ENCODE measurements at regions not wholly inside any gene's neighbourhood (a gene's known extent, or its start where the extent isn't known, plus 50 kb on each side); places are given as distances from the start of the nearest gene placed in this dataset.

DNA sequence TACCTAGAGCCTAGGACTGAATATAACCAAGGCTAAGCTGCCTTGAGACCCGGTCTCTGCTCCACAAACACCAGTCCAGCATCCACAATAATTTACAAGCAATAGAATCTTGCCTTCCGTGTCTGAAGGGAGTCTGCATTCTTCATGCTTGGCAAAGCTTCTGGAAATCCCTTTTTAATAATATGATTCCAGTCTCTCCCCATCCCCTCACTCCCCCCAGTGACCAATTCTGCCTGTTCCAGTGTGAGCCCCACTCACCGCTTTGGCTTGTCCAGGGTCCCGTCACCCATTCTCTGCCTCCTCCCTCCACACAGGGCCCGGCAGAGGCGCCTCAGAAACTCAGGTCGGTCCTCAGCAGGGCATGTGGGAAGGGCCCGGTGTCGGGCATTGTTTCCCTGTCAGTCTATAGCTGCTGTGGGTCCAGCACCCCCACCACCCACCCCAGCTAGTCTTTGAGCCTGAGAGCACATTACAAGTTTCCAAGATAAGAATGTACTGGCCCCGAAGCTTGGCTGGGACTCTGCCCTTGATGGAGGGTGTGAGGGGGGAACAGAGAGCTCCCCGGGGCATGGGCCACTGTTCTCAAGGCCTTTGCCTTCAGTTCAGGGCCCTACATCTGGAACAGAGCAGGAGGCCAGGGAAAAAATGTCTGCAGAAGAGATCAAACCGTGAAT, 129.7 kb upstream of the MYCN start:
- H3K79me2 ChIP-seq = no peaks in the 10 kb centered on the region
- no peak overlapping the region for H3K4me2 ChIP-seq (ENCODE audit: low read length)
- no peaks in the 10 kb centered on the region for H3K9me3 ChIP-seq (ENCODE audit: control insufficient read depth, low read length)
- H3K4me3 ChIP-seq (ENCODE audit: low read depth, low read length) = no peak overlapping the region
- no peak overlapping the region for H3K27ac ChIP-seq
- H3K9ac ChIP-seq = no peak overlapping the region
- H3K27me3 ChIP-seq (ENCODE audit: control insufficient read depth, insufficient read depth, low read length) = no peaks in the 10 kb centered on the region
- no peaks in the 10 kb centered on the region for H3K36me3 ChIP-seq (ENCODE audit: control insufficient read depth, insufficient read depth, low read length)
- TF ChIP-seq, protein P1, sequence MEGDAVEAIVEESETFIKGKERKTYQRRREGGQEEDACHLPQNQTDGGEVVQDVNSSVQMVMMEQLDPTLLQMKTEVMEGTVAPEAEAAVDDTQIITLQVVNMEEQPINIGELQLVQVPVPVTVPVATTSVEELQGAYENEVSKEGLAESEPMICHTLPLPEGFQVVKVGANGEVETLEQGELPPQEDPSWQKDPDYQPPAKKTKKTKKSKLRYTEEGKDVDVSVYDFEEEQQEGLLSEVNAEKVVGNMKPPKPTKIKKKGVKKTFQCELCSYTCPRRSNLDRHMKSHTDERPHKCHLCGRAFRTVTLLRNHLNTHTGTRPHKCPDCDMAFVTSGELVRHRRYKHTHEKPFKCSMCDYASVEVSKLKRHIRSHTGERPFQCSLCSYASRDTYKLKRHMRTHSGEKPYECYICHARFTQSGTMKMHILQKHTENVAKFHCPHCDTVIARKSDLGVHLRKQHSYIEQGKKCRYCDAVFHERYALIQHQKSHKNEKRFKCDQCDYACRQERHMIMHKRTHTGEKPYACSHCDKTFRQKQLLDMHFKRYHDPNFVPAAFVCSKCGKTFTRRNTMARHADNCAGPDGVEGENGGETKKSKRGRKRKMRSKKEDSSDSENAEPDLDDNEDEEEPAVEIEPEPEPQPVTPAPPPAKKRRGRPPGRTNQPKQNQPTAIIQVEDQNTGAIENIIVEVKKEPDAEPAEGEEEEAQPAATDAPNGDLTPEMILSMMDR (IDR thresholded peaks at IDR 0.05) = no peak
- no peak overlapping the region for H2AFZ ChIP-seq
- peaks cover 7% of the 10 kb centered on the region for H3K4me1 ChIP-seq

DNA sequence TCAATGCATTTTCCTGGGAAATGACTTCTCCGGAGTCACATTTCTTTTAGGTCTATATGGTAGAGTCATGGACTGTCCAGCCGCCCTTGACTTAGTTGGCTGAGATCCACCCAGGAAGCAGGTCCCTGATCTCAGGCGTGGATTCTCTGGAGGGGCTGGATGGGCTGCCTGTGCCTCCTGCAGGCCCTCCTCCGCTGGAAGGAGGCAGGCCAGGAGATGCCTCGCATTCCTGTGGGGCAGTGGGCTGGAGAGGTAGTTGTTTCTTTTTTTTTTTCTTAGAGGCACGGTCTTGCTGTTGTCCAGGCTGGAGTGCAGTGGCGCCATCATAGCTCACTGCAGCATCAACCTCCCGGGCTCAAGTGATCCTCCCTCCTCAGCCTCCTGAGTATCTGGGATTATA, 129.0 kb upstream of the MYCN start:
- Histone ChIP-seq H3K79me2 (no peaks in the 10 kb centered on the region), H3K9me3 (ENCODE audit: control insufficient read depth, low read length) (no peaks in the 10 kb centered on the region), H3K4me3 (ENCODE audit: low read depth, low read length) (no peak overlapping the region), H3K4me2 (ENCODE audit: low read length) (no peak overlapping the region), H3K36me3 (ENCODE audit: control insufficient read depth, insufficient read depth, low read length) (no peaks in the 10 kb centered on the region), H3K27ac (no peak overlapping the region), H3K27me3 (ENCODE audit: control insufficient read depth, insufficient read depth, low read length) (no peaks in the 10 kb centered on the region), H3K4me1 (peaks cover 7% of the 10 kb centered on the region), H3K9ac (no peak overlapping the region), H2AFZ (no peak overlapping the region)
- TF ChIP-seq, protein P1 (IDR thresholded peaks at IDR 0.05) = no peak

DNA sequence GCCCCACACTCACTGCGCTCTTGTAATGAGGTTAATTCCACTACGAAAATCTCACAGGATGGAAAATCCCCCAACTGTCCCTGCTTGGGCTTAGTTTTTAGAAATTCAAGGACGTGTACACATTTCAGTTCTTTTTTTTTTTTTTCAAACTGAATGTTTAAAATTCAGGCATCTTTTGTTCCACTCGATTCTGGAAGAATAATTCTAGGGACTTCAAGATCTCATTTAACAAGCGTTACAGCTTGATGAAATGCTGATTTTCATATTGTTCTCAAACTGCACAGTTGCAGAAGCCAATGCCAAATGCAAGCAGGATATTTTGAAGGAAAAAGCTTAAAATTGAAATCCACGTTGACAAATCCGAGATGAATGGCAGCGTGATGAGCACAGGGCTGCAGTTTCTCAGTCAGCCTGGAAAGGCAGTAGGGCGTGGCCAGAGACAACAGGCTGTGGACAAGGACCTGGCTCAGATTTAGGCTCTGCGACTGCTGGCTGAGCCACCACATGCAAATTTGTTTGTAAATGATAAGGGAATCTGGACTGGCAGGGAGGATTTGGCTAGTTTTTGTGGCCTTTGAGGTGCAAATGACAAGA, 128.1 kb upstream of the MYCN start:
- no peak overlapping the region for H3K4me2 ChIP-seq (ENCODE audit: low read length)
- no peak overlapping the region for H3K9ac ChIP-seq
- H3K27ac ChIP-seq = no peak overlapping the region
- H2AFZ ChIP-seq = no peak overlapping the region
- TF ChIP-seq, protein P1 (IDR thresholded peaks at IDR 0.05) = no peak
- no peaks in the 10 kb centered on the region for H3K9me3 ChIP-seq (ENCODE audit: control insufficient read depth, low read length)
- no peaks in the 10 kb centered on the region for H3K36me3 ChIP-seq (ENCODE audit: control insufficient read depth, insufficient read depth, low read length)
- no peaks in the 10 kb centered on the region for H3K79me2 ChIP-seq
- H3K4me3 ChIP-seq (ENCODE audit: low read depth, low read length) = no peak overlapping the region
- H3K4me1 ChIP-seq = peaks cover 7% of the 10 kb centered on the region
- no peaks in the 10 kb centered on the region for H3K27me3 ChIP-seq (ENCODE audit: control insufficient read depth, insufficient read depth, low read length)

DNA sequence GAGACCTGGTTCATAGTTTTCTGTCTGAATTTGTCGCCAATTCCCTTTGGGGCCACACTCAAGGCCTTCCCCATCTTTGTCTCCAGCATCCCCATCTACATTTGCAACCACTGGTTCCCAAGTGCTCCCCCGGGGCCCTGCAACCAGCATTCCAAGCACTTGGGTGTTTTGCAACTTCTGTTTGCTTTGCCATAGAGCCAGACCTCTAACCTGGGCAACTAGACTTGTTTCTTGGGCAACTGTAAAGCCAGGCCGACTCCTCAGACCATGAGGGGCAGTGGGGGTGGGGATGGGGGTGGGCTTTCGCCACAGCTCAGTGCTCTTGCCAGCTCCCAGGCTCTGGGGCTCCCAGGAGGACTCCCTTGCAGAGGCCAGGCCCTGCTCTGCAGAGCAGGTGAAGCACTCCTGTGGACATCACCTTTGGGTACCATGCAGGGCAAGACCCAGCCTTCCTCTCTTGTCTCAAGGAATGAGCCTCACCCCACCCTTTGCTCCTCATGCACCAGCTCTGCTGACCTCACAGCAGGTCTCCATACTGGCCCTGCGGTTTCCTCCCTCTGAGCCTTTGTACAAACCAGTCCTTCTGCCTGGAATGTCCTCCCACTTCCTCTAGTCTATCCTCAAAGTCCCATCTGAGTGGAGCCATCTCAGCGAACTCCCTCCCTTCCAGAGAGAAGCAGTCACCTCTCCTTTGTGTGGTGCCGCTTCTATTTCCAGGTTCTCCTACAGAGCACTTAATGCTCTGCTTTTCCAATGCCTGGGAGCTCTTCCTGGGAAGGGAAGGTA, 126.7 kb upstream of the MYCN start:
- H2AFZ ChIP-seq = no peak overlapping the region
- no peak overlapping the region for H3K9ac ChIP-seq
- H3K36me3 ChIP-seq (ENCODE audit: control insufficient read depth, insufficient read depth, low read length) = no peaks in the 10 kb centered on the region
- TF ChIP-seq, protein P1 (IDR thresholded peaks at IDR 0.05) = no peak
- peaks cover 2% of the 10 kb centered on the region for H3K27me3 ChIP-seq (ENCODE audit: control insufficient read depth, insufficient read depth, low read length)
- peaks cover 7% of the 10 kb centered on the region for H3K4me1 ChIP-seq
- H3K79me2 ChIP-seq = no peaks in the 10 kb centered on the region
- H3K27ac ChIP-seq = no peak overlapping the region
- no peaks in the 10 kb centered on the region for H3K9me3 ChIP-seq (ENCODE audit: control insufficient read depth, low read length)
- H3K4me3 ChIP-seq (ENCODE audit: low read depth, low read length) = no peak overlapping the region
- H3K4me2 ChIP-seq (ENCODE audit: low read length) = no peak overlapping the region
